GM12872 (cell line): ENCODE measurements at regions not wholly inside any gene's neighbourhood (a gene's known extent, or its start where the extent isn't known, plus 50 kb on each side); places are given as distances from the start of the nearest gene placed in this dataset.

Experiments
- CTCF ChIP-seq: IDR thresholded peaks from 3 replicates; pipeline ENCODE4 v1.5.1; 2011; ENCODE audit warnings: low read depth, mild to moderate bottlenecking, low read length, moderate library complexity; ENCODE audit not compliant: insufficient read depth

- TF ChIP-seq CTCF, result no peak
Measured at GRCh38 chr11:110830344-110830743, 118.1 kb upstream of the ARHGAP20 start.

GRCh38 chr11:110829873-110830272 lies 117.6 kb upstream of the ARHGAP20 start:
- TF ChIP-seq CTCF, result no peak

- no peak for TF ChIP-seq CTCF
Measured at GRCh38 chr11:110828086-110828485, 115.8 kb upstream of the ARHGAP20 start.

- TF ChIP-seq CTCF, result no peak
Measured at GRCh38 chr11:110827276-110827675, 115.0 kb upstream of the ARHGAP20 start.

- TF ChIP-seq CTCF, result no peak
Measured at GRCh38 chr11:110824912-110825620, 112.8 kb upstream of the ARHGAP20 start.

GRCh38 chr11:110818032-110818687 lies 105.9 kb upstream of the ARHGAP20 start:
- TF ChIP-seq CTCF, result no peak

GRCh38 chr11:110812086-110812733 lies 100.0 kb upstream of the ARHGAP20 start:
- no peak for TF ChIP-seq CTCF
